ENCODE measurements at regions not wholly inside any gene's neighbourhood (a gene's known extent, or its start where the extent isn't known, plus 50 kb on each side); places are given as distances from the start of the nearest gene placed in this dataset.

DNA sequence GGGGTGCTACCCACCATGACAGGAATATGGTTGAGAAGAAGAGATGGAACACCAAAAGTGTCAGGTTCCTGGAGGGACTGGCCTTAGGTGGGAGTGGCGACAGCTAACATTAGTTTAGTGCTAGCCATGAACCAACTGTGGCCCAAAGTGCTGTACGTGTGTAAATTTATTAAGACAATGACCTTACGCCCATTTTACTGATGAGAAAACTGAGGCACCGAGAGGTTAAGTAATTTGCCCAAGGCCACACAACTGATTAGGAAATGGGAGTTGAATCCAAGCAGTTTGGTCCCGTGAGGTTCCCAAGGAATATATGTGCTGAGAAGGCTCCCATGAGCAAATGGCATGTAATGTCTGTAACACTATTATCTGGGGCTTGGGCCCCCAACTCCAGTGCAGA, 109.5 kb upstream of the SLC1A4 start:
- peaks cover 8% of the 10 kb centered on the region for H3K27me3 Mint-ChIP-seq
- no peak for DNase-seq (ENCODE audit: low spot score, unreplicated experiment)
- no peaks in the 10 kb centered on the region for H3K36me3 Mint-ChIP-seq (ENCODE audit: insufficient read depth)
- H3K4me3 Mint-ChIP-seq (ENCODE audit: low read depth), result no peak overlapping the region
- H3K27ac Mint-ChIP-seq, result peak overlapping the region; percentile 51
- TF ChIP-seq, protein P1, sequence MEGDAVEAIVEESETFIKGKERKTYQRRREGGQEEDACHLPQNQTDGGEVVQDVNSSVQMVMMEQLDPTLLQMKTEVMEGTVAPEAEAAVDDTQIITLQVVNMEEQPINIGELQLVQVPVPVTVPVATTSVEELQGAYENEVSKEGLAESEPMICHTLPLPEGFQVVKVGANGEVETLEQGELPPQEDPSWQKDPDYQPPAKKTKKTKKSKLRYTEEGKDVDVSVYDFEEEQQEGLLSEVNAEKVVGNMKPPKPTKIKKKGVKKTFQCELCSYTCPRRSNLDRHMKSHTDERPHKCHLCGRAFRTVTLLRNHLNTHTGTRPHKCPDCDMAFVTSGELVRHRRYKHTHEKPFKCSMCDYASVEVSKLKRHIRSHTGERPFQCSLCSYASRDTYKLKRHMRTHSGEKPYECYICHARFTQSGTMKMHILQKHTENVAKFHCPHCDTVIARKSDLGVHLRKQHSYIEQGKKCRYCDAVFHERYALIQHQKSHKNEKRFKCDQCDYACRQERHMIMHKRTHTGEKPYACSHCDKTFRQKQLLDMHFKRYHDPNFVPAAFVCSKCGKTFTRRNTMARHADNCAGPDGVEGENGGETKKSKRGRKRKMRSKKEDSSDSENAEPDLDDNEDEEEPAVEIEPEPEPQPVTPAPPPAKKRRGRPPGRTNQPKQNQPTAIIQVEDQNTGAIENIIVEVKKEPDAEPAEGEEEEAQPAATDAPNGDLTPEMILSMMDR (IDR thresholded peaks at IDR 0.05; ENCODE audit: unreplicated experiment), result no peak
- H3K4me1 Mint-ChIP-seq (ENCODE audit: low read depth), result peaks cover 8% of the 10 kb centered on the region
- H3K9me3 Mint-ChIP-seq (ENCODE audit: low read depth), result no peaks in the 10 kb centered on the region

DNA sequence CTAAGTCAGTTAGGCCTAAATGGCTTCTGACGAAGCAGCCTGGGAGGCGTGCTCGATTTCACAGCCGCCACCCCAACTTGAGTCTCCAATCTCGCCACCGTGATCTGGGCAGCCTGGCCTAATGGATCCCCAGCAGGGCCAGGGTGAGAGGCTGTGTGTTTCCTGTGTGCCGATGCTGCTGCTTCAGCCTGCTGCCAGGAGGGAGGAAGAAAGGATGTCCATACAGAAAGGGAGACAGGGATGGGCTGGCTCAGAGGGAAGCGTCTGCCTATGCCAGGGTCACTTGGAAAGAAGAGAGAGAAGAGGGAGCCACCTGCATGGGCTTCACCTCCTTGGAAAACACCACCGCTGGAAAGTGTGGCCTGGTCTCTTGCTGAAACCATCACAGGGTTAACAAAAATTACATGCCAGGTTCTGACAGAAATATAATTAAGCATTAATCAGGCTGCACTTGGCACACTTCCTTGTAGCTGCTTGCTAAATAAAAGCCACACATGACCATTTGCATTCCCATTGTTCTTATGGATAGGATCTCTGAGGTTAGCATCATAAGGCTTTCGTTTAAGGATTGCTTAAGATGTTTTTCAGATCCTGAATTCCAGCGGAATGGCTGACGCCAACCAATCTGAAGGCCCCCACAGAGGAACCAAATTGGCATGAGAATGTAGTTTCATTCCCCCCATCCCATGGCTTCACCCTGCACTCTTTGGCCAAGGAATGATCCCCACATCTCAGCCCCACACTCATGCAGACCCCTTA, 108.8 kb upstream of the SLC1A4 start:
- TF ChIP-seq, protein P1 (IDR thresholded peaks at IDR 0.05; ENCODE audit: unreplicated experiment), result no peak
- Mint-ChIP-seq H3K4me1 (ENCODE audit: low read depth) (peaks cover 8% of the 10 kb centered on the region), H3K27me3 (peaks cover 8% of the 10 kb centered on the region), H3K9me3 (ENCODE audit: low read depth) (no peaks in the 10 kb centered on the region), H3K27ac (no peak overlapping the region), H3K36me3 (ENCODE audit: insufficient read depth) (no peaks in the 10 kb centered on the region), H3K4me3 (ENCODE audit: low read depth) (no peak overlapping the region)
- DNase-seq (ENCODE audit: low spot score, unreplicated experiment), result no peak

DNA sequence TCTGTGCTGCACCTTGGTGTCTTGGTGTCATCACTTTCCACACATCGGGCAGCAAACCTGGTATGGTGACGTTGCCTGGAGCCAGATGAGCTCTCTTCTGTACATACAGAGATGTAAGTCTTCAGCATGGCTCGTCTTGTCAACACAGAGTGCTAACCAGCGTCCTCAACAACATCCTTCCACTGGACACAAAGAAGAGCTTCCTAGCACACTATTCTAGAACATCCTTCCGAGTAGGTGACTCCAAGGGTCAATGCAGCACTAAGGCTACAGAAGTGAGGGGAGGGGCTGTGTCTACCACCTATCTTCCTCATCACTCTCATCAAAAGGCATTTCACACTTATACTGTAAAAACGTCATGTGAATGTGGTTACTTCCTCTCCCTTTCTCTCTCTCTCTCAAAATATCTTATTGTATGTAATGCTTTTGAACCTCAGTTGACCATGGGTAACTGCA, 108.1 kb upstream of the SLC1A4 start:
- no peaks in the 10 kb centered on the region for H3K36me3 Mint-ChIP-seq (ENCODE audit: insufficient read depth)
- TF ChIP-seq, protein P1 (IDR thresholded peaks at IDR 0.05; ENCODE audit: unreplicated experiment), result no peak
- peaks cover 8% of the 10 kb centered on the region for H3K4me1 Mint-ChIP-seq (ENCODE audit: low read depth)
- DNase-seq (ENCODE audit: low spot score, unreplicated experiment), result no peak
- no peaks in the 10 kb centered on the region for H3K9me3 Mint-ChIP-seq (ENCODE audit: low read depth)
- H3K4me3 Mint-ChIP-seq (ENCODE audit: low read depth), result no peak overlapping the region
- H3K27me3 Mint-ChIP-seq, result peaks cover 8% of the 10 kb centered on the region
- H3K27ac Mint-ChIP-seq, result no peak overlapping the region

DNA sequence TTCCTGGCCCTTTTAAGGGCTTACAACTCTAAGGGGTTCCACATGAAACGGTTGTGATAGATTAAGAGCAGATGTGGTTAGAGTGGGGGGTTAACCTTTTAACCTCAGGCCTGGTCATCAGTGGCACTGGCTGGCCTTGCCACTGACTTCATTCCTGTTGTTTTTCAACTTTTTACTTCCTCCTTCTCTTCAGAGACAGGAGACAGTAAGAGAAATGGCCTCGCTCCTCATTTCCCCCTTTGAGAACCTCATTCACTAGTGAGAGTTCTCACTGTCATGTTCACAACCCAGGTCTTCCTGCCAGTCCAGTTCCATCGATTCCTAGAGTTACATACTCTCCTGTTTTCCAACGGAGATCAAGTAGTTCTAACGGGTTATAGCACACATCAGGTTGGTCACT, 101.6 kb upstream of the SLC1A4 start:
- Mint-ChIP-seq H3K27me3 (no peaks in the 10 kb centered on the region), H3K36me3 (ENCODE audit: insufficient read depth) (no peaks in the 10 kb centered on the region), H3K9me3 (ENCODE audit: low read depth) (peaks cover 9% of the 10 kb centered on the region), H3K4me1 (ENCODE audit: low read depth) (peaks cover 1% of the 10 kb centered on the region), H3K27ac (no peak overlapping the region), H3K4me3 (ENCODE audit: low read depth) (no peak overlapping the region)
- TF ChIP-seq, protein P1 (IDR thresholded peaks at IDR 0.05; ENCODE audit: unreplicated experiment), result no peak
- no peak for DNase-seq (ENCODE audit: low spot score, unreplicated experiment)

DNA sequence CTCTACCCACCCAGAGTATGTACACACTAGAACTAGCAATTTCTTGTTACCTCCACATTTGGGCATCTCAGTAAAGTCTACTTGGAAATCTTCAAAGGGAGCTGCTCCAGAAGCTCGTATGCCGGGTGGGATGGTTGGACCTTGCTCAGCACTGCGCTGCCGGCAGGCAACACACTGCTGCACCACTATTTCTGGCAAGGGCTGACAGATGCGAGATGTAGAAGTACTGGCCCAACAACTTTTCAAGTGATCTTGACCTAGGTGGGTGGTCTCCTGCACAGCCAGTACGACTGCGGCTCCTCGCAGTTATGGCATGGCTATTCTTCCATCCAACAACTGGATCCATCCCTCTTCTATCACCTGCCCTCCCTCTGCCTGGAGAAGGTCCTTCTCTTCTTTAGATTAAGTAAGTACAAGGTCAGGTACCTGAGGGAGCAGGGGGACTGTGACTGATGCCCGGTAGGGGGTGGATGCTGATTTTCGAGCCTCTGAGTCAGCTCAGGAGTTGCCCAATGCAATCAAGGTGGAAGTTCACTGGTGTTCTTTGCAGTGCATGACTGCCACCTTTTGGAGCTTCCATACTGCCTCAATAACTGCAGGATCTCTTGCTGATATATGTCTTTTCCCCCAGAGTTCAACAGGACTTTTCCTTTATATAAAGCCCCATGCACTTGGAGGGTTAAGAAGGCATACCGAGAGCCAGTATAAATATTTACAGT, 100.4 kb upstream of the SLC1A4 start:
- Mint-ChIP-seq H3K36me3 (ENCODE audit: insufficient read depth) (no peaks in the 10 kb centered on the region), H3K9me3 (ENCODE audit: low read depth) (peaks cover 9% of the 10 kb centered on the region), H3K27me3 (no peaks in the 10 kb centered on the region), H3K4me3 (ENCODE audit: low read depth) (no peak overlapping the region), H3K4me1 (ENCODE audit: low read depth) (no peaks in the 10 kb centered on the region), H3K27ac (no peak overlapping the region)
- DNase-seq (ENCODE audit: low spot score, unreplicated experiment), result no peak
- TF ChIP-seq, protein P1 (IDR thresholded peaks at IDR 0.05; ENCODE audit: unreplicated experiment), result peak; percentile 19
